Activated CD4-positive, alpha-beta T cell treated with anti-CD3 and anti-CD28 coated beads for 36 hours (primary cell): ENCODE measurements at regions not wholly inside any gene's neighbourhood (a gene's known extent, or its start where the extent isn't known, plus 50 kb on each side); places are given as distances from the start of the nearest gene placed in this dataset.
"Not testable (repeated sequence)": the region's sequence is repeated elsewhere in the genome, so short reads cannot be mapped to it uniquely, and the experiment has no call there.

Source experiments
- ATAC-seq: fragments of 200-7000 bp; cut with Tn5 transposase; one replicate; pipeline ENCODE4 v1.10.0; 2021; ENCODE audit warnings: mild to moderate bottlenecking, moderate library complexity
- CTCF ChIA-PET: fragments of 350-600 bp; sonication (Branson Sonifier 250); formaldehyde crosslinking; loops from one replicate; lab custom pipeline; 2021; ENCODE audit warnings: antibody characterized with exemption; lab: Charles Lee
- POLR2A ChIA-PET: fragments of 350-600 bp; sonication (Branson Sonifier 250); formaldehyde crosslinking; loops from one replicate; lab custom pipeline; 2021; ENCODE audit warnings: antibody characterized with exemption, inconsistent platforms; lab: Charles Lee
- DNase-seq: peaks from one replicate; pipeline ENCODE4 v3.0.0-alpha.2; 2020
- H3K27ac Mint-ChIP-seq: one replicate; pipeline ENCODE4 v1.8.0; 2021; ENCODE audit warnings: mixed read lengths
- H3K27me3 Mint-ChIP-seq: one replicate; pipeline ENCODE4 v1.8.0; 2021; ENCODE audit warnings: mixed read lengths
- H3K36me3 Mint-ChIP-seq: one replicate; pipeline ENCODE4 v1.8.0; 2021; ENCODE audit warnings: low read depth, mixed read lengths
- H3K4me1 Mint-ChIP-seq: one replicate; pipeline ENCODE4 v1.8.0; 2021; ENCODE audit warnings: mixed read lengths
- H3K4me3 Mint-ChIP-seq: one replicate; pipeline ENCODE4 v1.8.0; 2021; ENCODE audit warnings: mild to moderate bottlenecking, moderate library complexity, mixed read lengths
- H3K9me3 Mint-ChIP-seq: one replicate; pipeline ENCODE4 v1.8.0; 2021; ENCODE audit warnings: low read depth, mixed read lengths
- intact Hi-C, 2 experiments: fragments of 100-400 bp; cut with DNase I in 1 of 2; cut with micrococcal nuclease in 1 of 2; formaldehyde crosslinking; loops; one replicate each; pipeline versions ENCODE4 v1.14.2 to v1.15.1; 2022 to 2024; cut with DNase I, micrococcal nuclease

DNA sequence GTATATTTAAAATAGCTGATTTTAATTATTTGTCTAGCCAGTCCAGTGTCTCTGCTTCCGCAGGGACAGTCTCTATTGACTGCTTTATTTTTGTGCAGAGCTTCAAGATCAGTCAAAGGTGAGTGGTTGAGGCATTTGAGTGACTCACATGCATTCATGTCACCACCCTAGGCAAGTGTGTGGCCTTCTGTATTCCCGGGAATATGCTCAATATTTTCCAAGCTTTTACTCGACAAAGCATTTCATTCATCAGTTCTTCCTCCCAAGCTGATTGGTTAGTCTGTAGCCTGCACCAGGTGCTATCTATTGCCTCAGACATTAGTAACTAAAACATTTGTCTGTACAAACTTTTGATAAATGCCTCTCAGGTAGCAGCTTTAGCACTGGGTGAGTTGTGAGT lies 471.5 kb upstream of the NRG3 start:
- no peak overlapping the region for H3K4me3 Mint-ChIP-seq
- ATAC-seq = no peak
- DNase-seq = no peak
- no peaks in the 10 kb centered on the region for H3K27me3 Mint-ChIP-seq
- H3K4me1 Mint-ChIP-seq = no peaks in the 10 kb centered on the region
- ChIA-PET CTCF (no interaction called here), POLR2A (no interaction called here)
- no peak overlapping the region for H3K27ac Mint-ChIP-seq
- no peaks in the 10 kb centered on the region for H3K36me3 Mint-ChIP-seq
- intact Hi-C loops = no loop called here
- H3K9me3 Mint-ChIP-seq = no peaks in the 10 kb centered on the region

DNA sequence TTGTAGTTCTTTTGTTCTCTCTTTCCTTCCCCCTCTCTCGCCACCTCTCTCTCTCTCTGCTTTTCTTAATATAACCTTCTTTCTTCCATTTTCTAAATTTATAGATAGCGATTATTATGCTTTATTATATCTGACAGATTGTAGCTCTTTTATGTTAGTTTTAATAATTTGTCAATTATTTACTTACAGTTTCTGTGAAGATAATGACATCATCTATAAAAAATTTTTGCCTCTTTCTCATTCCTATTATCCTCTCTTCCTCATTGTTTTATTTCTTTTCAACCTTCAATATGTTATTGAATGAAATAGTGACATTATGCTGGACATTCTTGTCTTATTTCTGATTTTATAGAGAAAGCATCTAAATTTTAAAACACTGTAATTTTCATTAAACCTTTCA lies 469.6 kb upstream of the NRG3 start:
- ChIA-PET CTCF (no interaction called here), POLR2A (no interaction called here)
- no peak overlapping the region for H3K27ac Mint-ChIP-seq
- ATAC-seq = no peak
- no peak overlapping the region for H3K4me3 Mint-ChIP-seq
- intact Hi-C loops = no loop called here
- no peaks in the 10 kb centered on the region for H3K4me1 Mint-ChIP-seq
- H3K9me3 Mint-ChIP-seq = no peaks in the 10 kb centered on the region
- DNase-seq = no peak
- no peaks in the 10 kb centered on the region for H3K27me3 Mint-ChIP-seq
- H3K36me3 Mint-ChIP-seq = no peaks in the 10 kb centered on the region

DNA sequence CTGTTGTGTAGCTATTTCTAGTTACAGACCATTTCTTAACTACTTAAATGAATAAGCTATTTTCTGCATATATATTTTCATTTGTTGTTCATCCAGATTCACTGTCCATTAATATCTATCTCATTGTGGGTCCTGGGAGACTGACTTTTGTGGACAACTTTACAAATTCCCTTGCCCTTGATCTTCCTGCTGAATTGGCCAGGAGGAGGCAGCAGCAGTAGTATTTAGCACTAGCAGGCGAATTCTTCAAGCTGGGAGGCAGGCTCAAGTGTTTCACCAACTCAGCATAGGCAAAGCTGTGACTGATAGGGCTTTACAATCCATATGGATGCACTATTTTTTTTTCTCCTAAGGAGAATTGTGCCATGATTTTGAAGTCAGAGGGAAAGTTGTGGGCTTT lies 461.0 kb upstream of the NRG3 start:
- intact Hi-C loops = no loop called here
- Mint-ChIP-seq H3K27me3 (no peaks in the 10 kb centered on the region), H3K4me3 (no peak overlapping the region), H3K27ac (no peak overlapping the region), H3K4me1 (no peaks in the 10 kb centered on the region), H3K36me3 (no peaks in the 10 kb centered on the region), H3K9me3 (no peaks in the 10 kb centered on the region)
- CTCF ChIA-PET = interaction anchor here (0.7 kb wide), 1 partner anchor 40 kb away, joined by 3 read pairs; no protein-coding TSS in a partner anchor
- DNase-seq (peak; percentile 3), ATAC-seq (no peak)
- POLR2A ChIA-PET = no interaction called here

DNA sequence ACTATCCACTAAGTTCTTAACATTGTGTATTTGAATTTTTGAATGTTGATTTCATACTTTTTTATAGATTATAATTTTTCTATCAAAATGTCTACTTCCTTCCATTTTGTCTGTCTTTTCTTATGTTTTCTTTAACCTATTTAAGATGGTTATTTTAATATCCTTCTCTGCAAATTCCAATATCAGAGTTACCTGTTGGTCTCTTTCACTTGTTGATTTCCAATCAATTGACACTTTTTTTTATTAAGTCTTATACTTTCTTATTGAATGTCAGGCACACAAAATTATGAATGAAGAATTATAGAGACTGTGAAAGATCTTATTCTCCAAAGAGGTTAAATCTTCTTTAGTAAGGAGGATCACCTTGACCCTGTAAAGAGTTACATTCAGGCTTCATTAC lies 448.3 kb upstream of the NRG3 start:
- Mint-ChIP-seq H3K27ac (no peak overlapping the region), H3K9me3 (peaks cover 2% of the 10 kb centered on the region), H3K4me3 (no peak overlapping the region), H3K27me3 (no peaks in the 10 kb centered on the region), H3K36me3 (no peaks in the 10 kb centered on the region), H3K4me1 (no peaks in the 10 kb centered on the region)
- DNase-seq (no peak), ATAC-seq (no peak)
- POLR2A ChIA-PET = no interaction called here
- CTCF ChIA-PET = no interaction called here
- intact Hi-C loops = no loop called here

DNA sequence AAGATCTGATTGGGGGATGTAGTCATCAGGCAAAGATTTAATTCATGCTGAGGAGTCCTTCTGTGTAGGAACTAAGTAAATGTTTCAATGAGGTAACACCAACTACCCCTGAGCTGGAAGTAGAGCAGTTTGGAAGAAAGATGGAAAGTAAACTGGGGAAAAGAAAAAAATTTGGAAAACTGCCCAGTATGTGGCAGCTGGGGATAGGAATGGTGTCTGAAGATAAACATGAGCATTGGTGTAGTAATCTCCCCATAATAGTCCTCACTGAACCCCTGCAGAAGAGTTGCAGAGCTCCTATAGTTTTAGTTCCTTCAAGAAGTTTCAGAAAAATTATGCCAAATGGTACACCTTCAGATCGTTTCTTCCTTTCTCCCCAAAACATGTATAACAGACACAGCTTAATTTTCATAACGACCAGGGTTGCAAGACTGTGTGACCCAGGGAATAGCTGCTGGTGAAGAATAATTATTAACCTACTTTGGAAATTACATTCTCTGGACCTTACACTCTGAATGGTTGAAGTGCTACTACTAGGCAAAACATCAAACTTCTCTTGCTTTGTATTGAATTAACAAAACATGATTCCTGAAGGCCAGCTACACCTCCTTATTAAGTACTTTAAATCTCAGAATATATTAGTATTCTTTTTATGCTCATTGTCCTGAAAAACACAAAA lies 446.4 kb upstream of the NRG3 start:
- intact Hi-C loops = no loop called here
- ATAC-seq (no peak), DNase-seq (no peak)
- ChIA-PET POLR2A (no interaction called here), CTCF (no interaction called here)
- Mint-ChIP-seq H3K27ac (no peak overlapping the region), H3K27me3 (no peaks in the 10 kb centered on the region), H3K4me1 (no peaks in the 10 kb centered on the region), H3K9me3 (no peaks in the 10 kb centered on the region), H3K36me3 (no peaks in the 10 kb centered on the region), H3K4me3 (no peak overlapping the region)

DNA sequence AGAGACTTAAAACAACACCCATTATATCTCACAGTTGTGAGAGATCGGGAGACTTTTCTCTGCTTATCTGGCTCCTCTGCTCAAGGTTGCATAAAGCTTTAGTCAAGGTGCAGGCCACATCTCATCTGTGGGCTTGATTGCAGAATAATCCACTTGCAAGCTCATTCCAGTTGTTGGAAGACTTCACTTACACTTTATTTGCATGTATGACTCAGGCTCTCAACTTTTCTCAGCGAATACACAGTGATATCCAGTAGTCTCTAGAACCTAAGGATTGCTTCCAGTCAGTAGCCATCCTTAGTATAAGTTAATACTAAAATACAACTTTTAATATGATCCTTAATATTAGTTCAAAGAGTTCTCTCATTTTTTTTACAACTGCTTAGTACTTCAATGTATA lies 435.5 kb upstream of the NRG3 start:
- H3K9me3 Mint-ChIP-seq = peaks cover 3% of the 10 kb centered on the region
- H3K36me3 Mint-ChIP-seq = no peaks in the 10 kb centered on the region
- no peak for ATAC-seq
- H3K27me3 Mint-ChIP-seq = no peaks in the 10 kb centered on the region
- CTCF ChIA-PET = no interaction called here
- no peaks in the 10 kb centered on the region for H3K4me1 Mint-ChIP-seq
- H3K4me3 Mint-ChIP-seq = no peak overlapping the region
- POLR2A ChIA-PET = no interaction called here
- intact Hi-C loops = no loop called here
- no peak overlapping the region for H3K27ac Mint-ChIP-seq
- DNase-seq = no peak

DNA sequence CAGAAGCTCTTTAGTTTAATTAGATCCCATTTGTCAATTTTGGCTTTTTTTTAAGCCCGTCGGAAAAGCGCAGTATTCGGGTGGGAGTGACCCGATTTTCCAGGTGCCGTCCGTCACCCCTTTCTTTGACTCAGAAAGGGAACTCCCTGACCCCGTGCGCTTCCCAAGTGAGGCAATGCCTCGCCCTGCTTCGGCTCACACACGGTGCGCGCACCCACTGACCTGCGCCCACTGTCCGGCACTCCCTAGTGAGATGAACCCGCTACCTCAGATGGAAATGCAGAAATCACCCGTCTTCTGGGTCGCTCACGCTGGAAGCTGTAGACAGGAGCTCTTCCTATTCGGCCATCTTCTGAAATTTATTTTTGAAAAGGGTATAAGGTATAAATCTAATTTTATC lies 433.4 kb upstream of the NRG3 start:
- CTCF ChIA-PET, POLR2A ChIA-PET, H3K27me3 Mint-ChIP-seq: not testable (repeated sequence)

DNA sequence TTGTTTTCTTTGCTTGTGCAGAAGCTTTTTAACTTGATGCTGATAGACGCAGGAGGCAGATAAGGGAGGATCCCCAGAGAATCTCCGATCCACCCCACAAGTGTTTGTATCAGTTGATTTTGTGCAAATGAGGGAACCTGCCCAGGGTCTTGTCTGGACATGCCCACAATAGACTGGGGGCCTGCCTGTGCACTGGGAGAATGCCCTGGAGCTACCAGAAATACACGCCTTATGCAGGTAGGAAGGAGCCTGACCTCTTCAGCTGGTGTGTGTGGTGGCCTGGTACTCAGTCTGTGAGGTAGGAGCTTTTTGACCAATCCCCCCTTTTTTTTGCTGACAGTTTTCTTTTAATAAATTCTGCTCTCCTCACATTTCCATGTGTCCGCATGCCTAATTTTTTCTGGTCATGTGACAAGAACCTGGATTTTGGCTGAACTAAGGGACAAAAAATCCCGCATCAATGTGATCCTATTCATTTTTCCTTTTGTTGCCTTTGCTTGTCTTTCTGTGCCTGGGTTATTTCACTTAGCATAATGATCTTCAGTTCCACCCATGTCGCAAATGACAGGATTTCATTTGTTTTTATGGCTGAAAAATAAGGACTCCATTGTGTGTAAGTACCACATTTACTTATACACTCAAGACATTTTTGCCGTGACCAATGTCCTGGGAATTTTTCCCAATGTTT lies 430.6 kb upstream of the NRG3 start:
- H3K27ac Mint-ChIP-seq = no peak overlapping the region

More for the DNA sequence above, 433.4 kb upstream of the NRG3 start:
- intact Hi-C loops, H3K9me3 Mint-ChIP-seq, H3K36me3 Mint-ChIP-seq, ATAC-seq, H3K4me3 Mint-ChIP-seq, H3K27ac Mint-ChIP-seq, H3K4me1 Mint-ChIP-seq, DNase-seq: not testable (repeated sequence)

DNA sequence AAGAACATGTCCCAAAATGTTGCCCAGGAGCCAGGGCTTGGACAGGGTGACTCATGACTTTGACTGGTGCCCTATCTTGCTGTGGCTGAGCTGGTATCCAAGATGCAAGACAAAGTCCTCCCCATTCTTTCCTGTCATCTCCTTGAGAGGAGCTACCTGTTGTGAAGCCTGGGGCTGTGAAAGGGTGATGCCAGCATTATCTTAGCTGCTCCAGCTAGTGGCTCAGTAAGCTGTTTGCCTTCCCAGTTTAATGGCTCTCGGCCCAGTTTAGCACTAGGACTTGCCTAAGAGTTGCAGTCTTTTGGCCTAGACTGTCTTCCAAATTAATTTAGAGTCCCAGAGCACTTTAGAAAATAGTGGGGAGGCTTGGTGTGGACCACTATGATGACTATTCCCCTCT lies 424.3 kb upstream of the NRG3 start:
- H3K27ac Mint-ChIP-seq = no peak overlapping the region
- no peaks in the 10 kb centered on the region for H3K36me3 Mint-ChIP-seq
- intact Hi-C loops = no loop called here
- POLR2A ChIA-PET = interaction anchor here (0.6 kb wide), 1 partner anchor 748 kb away, joined by 8 read pairs; no protein-coding TSS in a partner anchor
- no peaks in the 10 kb centered on the region for H3K4me1 Mint-ChIP-seq
- H3K4me3 Mint-ChIP-seq = no peak overlapping the region
- no peaks in the 10 kb centered on the region for H3K9me3 Mint-ChIP-seq
- CTCF ChIA-PET = no interaction called here
- ATAC-seq (no peak), DNase-seq (no peak)
- H3K27me3 Mint-ChIP-seq = no peaks in the 10 kb centered on the region

More for the DNA sequence above, 430.6 kb upstream of the NRG3 start:
- ChIA-PET CTCF (interaction anchor here (0.6 kb wide), 2 partner anchors 209 to 782 kb away, joined by 3 to 4 read pairs; no protein-coding TSS in a partner anchor), POLR2A (no interaction called here)
- DNase-seq = no peak
- H3K36me3 Mint-ChIP-seq = no peaks in the 10 kb centered on the region
- no peaks in the 10 kb centered on the region for H3K4me1 Mint-ChIP-seq
- no peak for ATAC-seq
- intact Hi-C loops = no loop called here
- H3K27me3 Mint-ChIP-seq = no peaks in the 10 kb centered on the region
- H3K4me3 Mint-ChIP-seq = no peak overlapping the region
- peaks cover 3% of the 10 kb centered on the region for H3K9me3 Mint-ChIP-seq

DNA sequence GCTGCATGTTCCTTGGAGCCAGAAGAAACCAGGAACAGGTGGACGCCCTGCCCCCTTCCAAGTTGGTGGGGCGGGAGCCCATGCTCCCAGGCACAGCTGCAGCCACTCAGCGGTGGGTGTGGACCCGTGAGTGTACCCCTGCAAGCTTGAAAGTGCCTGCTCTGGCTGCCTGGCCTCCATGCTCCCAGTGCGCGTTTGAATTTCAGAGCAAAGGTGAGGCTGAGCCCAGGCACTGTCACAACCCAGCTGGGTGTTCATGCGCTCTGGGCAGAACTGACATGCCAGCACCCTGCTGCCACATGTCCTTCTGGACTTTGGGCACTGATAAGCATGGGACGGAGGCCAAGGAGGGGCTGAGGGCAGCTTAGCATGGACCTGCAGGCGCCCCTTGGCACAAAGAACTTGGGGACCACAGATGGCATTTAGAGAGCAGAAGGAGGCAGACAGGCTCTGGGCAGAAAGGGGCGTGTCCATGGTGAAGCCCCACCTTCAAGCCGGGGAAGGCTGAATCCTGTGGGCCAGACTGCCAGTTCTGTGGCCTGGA lies 402.0 kb upstream of the NRG3 start:
- ChIA-PET POLR2A (no interaction called here), CTCF (interaction anchor here (0.7 kb wide), 1 partner anchor 1834 kb away, joined by 3 read pairs; no protein-coding TSS in a partner anchor)
- Mint-ChIP-seq H3K36me3 (no peaks in the 10 kb centered on the region), H3K4me3 (no peak overlapping the region), H3K9me3 (peaks cover 2% of the 10 kb centered on the region), H3K4me1 (no peaks in the 10 kb centered on the region), H3K27me3 (no peaks in the 10 kb centered on the region), H3K27ac (no peak overlapping the region)
- DNase-seq (no peak), ATAC-seq (no peak)
- intact Hi-C loops = no loop called here

DNA sequence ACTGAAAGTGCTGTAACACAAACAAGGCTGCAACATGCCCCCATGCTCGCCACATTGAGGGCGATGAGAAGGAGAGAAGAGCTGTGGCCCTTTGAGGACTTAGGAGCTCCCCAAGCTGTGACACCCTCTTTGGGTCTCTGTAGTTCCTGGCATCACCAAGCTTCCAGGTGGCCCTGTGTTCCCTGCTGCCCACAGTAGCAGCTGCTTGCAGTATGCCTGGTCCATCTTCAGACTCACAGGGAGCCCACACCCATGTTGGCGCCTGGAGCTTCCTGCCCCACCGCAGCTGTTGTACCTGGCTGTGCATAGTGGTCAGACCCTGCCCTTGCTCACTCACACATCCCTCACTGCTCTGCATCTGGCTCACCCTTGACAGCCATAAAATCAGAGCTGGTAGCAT lies 401.2 kb upstream of the NRG3 start:
- Mint-ChIP-seq H3K36me3 (no peaks in the 10 kb centered on the region), H3K4me1 (no peaks in the 10 kb centered on the region), H3K27me3 (no peaks in the 10 kb centered on the region), H3K9me3 (peaks cover 2% of the 10 kb centered on the region), H3K27ac (no peak overlapping the region), H3K4me3 (no peak overlapping the region)
- ATAC-seq (no peak), DNase-seq (no peak)
- intact Hi-C loops = no loop called here
- ChIA-PET POLR2A (no interaction called here), CTCF (interaction anchor here (0.7 kb wide), 1 partner anchor 1833 kb away, joined by 3 read pairs; no protein-coding TSS in a partner anchor)

DNA sequence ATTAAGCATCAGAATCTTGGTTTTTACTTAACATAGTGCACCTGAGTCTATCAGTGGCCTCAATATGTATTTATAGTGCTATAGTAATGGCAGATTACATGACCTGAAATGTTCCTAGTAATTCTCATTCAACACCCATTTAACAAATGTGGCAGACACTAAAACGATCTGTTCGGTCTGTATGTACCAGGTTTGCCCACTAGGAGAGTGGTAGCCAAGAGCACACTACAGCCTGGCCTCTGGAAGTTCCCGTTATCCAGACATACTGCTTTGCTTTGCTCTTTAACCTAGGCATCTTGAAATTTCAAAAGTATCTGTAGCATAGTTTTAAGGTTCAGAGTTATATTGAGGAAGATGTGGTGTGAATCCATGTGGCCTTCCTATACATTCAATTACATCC lies 395.7 kb upstream of the NRG3 start:
- no peaks in the 10 kb centered on the region for H3K36me3 Mint-ChIP-seq
- DNase-seq = no peak
- H3K4me1 Mint-ChIP-seq = no peaks in the 10 kb centered on the region
- POLR2A ChIA-PET = no interaction called here
- ATAC-seq = no peak
- intact Hi-C loops = no loop called here
- H3K27me3 Mint-ChIP-seq = no peaks in the 10 kb centered on the region
- H3K9me3 Mint-ChIP-seq = no peaks in the 10 kb centered on the region
- H3K4me3 Mint-ChIP-seq = no peak overlapping the region
- no peak overlapping the region for H3K27ac Mint-ChIP-seq
- CTCF ChIA-PET = no interaction called here
